Erythroblast (primary cell): ENCODE measurements at regions not wholly inside any gene's neighbourhood (a gene's known extent, or its start where the extent isn't known, plus 50 kb on each side); places are given as distances from the start of the nearest gene placed in this dataset.

Experiments used
- GATA1 ChIP-seq: IDR thresholded peaks from 2 replicates; pipeline ENCODE4 v1.6.1; 2011; ENCODE audit warnings: low read depth, mild to moderate bottlenecking, control low read depth, low read length, moderate library complexity
- POLR2A ChIP-seq: IDR thresholded peaks from 2 replicates; pipeline ENCODE4 v1.6.1; 2011; ENCODE audit warnings: mild to moderate bottlenecking, low read length

DNA sequence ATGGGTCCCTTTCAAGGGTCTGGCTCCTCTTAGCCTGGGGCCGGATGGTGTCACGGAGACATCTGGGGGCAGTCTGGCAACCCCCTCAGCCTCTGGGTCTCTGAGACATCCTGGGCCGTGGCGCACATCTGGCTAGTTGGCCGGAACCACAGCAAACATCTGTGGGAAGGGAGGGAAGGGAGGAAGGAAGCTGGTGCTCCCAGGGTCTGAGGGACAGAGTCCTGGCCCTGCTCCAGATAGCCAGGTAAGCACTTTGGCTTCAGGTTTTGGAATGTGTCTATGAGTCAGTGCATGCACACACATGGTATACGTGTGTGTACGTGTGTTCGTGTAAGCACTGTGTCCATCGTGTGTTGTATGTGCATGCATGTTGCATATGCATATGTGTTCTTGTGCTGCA, 225.1 kb downstream of the MN1 start:
- TF ChIP-seq POLR2A (no peak), GATA1 (no peak)
